CD1c-positive myeloid dendritic cell (primary cell): ENCODE measurements at regions not wholly inside any gene's neighbourhood (a gene's known extent, or its start where the extent isn't known, plus 50 kb on each side); places are given as distances from the start of the nearest gene placed in this dataset.
A peak's percentile ranks its signal among the peaks of the same experiment; 100 is the strongest.

Experiments used
- DNase-seq: peaks from one replicate; pipeline ENCODE4 v3.0.0-alpha.2; 2016; ENCODE audit errors: extremely low spot score

GRCh38 chr5:61263561-61264272, 68.3 kb upstream of the ZSWIM6 start:
- no peak for DNase-seq

GRCh38 chr5:61264273-61264661, 67.8 kb upstream of the ZSWIM6 start:
- no peak for DNase-seq

DNA sequence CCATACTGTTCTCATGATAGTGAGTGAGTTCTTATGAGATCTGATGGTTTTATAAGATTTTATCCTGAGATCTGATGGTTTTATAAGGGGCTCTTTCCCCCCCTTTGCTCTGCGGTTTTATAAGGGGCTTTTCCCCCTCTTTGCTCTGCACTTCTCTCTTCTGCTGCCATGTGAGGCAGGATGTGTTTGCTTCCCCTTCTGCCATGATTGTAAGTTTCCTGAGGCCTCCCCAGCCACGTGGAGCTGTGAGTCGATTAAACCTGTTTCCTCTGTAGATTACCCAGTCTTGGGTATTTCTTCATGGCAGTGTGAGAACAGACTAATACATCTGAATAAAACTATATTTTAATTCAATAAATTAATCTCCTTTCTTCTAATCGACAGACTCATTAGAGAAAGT, 64.9 kb upstream of the ZSWIM6 start:
- DNase-seq: no peak

GRCh38 chr5:61268871-61269270, 63.2 kb upstream of the ZSWIM6 start:
- peak; percentile 40 for DNase-seq

DNA sequence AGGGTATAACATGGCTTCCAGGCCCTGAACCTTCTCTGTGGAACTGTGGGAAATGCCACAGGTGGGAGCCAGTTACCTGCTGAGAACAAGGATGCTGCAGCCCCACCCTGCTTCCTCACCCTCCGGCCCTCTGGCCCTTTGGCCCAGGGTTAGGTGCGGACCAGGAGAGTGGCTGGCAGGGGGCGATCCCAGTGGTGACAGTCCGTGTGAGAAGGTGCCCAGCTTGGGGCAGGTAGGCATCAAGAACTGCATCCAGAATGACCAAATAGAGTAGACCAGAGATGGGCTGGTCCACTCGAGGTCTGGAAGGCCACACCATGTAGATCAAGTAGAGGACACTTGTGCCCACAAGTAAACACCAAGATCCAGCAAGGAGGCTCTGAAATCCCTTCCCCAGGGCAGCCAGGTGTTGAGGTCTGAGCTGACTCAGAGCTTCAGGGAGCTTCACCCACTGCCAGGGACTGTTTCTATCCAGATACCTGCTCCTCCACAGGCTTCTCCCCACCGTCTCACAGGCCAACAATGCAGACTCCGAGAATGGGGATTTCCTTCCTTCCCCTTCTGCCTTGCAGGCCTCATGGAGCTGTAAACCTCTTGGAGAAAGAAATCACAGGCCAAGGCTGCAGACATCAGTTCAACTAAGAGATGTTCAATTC, 61.4 kb upstream of the ZSWIM6 start:
- DNase-seq: no peak

GRCh38 chr5:61272688-61273087, 59.4 kb upstream of the ZSWIM6 start:
- no peak for DNase-seq

DNA sequence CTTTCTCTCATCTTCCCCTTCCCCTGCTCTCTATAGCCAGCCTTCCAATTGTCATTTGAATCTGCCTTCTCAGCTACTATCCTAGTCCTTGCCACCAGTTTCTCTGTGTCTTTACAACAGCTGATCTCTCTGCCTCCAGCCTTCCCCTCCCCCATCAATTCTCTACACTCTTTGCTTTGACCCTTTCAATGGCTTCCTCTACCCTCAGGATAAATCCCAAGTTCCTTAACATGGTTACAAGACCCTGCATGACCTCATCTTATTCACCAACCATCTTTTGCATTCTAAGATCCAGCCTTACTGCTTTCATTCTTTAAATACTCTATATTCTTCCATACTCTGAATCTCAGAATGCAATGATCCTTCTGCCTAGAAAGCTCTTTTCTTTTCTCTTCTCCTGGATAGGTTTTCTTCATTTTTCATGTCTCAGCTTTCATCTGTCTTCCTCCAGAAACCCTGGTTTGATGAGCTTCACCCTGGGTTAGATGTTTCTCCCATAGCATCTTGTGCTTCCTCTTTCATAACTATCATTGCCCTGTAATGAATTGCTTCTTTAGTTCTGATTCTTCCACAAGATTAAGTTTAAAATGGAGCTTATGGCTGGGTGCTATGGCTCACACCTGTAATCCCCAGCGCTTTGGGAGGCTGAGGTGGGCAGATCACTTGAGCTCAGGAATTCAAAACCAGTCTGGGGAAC, 58.6 kb upstream of the ZSWIM6 start:
- DNase-seq: peak; percentile 28

- no peak for DNase-seq
These were observed 57.5 kb upstream of the ZSWIM6 start for GRCh38 chr5:61274511-61274911.

DNA sequence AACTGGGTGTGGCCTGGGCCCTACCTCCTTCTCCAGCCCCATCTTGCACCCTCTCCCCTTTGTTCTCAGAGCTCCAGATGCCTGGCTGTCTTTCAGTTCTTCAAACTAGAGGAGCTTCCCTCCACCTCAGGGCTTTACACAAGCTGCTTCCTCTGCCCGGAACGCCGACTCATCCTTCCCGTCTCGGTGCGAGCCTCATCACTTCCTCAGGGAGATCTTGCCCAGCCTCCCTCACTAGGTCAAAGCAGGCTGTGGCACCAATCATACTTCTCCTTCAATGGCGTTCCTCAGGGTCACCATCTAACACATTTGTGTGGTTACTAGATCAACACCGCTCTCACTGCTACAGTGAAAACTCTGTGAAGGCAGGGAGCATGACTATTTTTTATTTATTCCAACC, 56.2 kb upstream of the ZSWIM6 start:
- DNase-seq: peak; percentile 95

DNA sequence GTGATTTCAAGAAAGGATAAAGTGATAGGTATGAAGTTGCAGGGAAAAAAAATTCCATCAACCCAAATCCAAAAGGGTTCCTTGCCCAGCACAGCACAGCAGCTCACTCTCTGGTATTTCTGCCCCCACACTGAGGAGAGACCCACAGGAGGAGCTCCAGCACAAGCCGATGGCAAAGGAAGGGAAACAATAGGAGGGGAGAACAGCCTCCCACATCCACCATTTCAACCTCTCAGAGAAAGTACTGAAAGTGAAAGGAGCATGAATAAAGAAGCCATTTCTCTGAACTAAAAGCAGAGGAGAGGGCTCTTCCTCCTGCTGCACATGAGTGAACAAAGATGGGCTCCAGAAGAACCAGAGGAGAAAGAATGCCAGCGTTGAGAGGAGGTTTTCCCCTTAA, 54.9 kb upstream of the ZSWIM6 start:
- DNase-seq: no peak

DNA sequence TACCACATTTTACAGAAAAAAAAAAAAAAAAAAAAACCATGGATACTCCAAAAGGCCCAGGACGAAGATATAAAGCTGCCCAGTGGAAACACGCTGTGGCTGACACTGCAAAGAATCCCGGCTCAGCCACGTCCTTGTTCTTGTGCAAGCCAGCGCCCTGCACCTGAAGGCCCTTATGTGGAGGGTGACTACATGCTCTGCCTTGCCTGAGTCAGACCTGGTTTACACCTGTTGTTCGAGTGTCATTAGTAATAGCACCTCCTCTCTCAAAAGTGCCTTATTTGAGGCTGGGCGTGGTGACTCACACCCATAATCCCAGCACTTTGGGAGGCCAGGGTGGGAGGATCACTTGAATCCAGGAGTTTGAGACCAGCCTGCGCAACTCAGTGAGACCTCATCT, 54.3 kb upstream of the ZSWIM6 start:
- DNase-seq: no peak

- DNase-seq: no peak
These were observed 52.3 kb upstream of the ZSWIM6 start for GRCh38 chr5:61279725-61280124.

DNA sequence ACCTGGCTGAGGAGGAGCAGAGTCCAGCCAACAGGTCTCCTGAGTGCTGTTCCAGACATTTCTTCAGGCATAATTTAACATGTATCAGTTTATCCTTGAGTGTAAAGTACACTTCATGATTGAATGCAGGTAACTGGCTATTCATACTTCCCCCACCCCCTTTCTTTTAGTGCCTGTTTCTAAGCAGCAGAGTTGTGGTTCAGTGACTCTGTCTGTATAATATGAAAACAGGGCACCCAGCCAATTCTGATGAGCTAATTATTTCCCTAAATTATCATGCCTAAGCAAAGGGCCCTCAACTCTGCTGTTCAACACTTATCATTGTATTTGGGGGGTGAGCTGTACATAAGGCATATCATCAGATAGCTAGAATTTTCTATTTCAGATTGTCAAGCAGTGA, 51.9 kb upstream of the ZSWIM6 start:
- peak; percentile 69 for DNase-seq

GRCh38 chr5:61280761-61281427, 51.2 kb upstream of the ZSWIM6 start:
- DNase-seq: no peak

GRCh38 chr5:61281686-61282085, 50.4 kb upstream of the ZSWIM6 start:
- no peak for DNase-seq
